ENCODE measurements at regions not wholly inside any gene's neighbourhood (a gene's known extent, or its start where the extent isn't known, plus 50 kb on each side); places are given as distances from the start of the nearest gene placed in this dataset.

DNA sequence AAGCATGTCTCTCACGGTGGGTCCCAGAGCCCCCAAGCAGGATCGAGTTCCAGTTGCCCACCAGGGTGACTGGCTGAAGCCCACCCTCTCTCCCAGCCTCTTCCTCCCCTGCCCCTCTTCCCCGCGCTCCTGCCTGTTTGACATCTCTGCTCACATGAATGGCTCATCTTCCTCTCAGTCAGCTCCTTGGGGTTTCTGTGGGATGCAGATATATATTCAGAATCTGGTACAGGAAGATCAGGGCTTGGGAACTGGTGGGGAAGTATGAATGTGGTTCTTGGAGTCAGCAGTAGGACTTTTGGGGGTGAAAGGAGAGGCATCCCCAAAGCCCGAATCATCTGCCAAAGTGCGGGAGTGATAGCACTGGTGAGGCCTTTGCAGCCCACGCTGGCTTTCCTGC lies 158.9 kb upstream of the CIBAR2 start:
- TF ChIP-seq, protein P1, sequence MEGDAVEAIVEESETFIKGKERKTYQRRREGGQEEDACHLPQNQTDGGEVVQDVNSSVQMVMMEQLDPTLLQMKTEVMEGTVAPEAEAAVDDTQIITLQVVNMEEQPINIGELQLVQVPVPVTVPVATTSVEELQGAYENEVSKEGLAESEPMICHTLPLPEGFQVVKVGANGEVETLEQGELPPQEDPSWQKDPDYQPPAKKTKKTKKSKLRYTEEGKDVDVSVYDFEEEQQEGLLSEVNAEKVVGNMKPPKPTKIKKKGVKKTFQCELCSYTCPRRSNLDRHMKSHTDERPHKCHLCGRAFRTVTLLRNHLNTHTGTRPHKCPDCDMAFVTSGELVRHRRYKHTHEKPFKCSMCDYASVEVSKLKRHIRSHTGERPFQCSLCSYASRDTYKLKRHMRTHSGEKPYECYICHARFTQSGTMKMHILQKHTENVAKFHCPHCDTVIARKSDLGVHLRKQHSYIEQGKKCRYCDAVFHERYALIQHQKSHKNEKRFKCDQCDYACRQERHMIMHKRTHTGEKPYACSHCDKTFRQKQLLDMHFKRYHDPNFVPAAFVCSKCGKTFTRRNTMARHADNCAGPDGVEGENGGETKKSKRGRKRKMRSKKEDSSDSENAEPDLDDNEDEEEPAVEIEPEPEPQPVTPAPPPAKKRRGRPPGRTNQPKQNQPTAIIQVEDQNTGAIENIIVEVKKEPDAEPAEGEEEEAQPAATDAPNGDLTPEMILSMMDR (IDR thresholded peaks at IDR 0.05; ENCODE audit: insufficient read depth, low read depth, low read length), result no peak
- TF ChIP-seq EZH2 (IDR thresholded peaks at IDR 0.05; ENCODE audit: insufficient read depth, low read length), result no peak
